CD4-positive, alpha-beta memory T cell (primary cell): ENCODE measurements at regions not wholly inside any gene's neighbourhood (a gene's known extent, or its start where the extent isn't known, plus 50 kb on each side); places are given as distances from the start of the nearest gene placed in this dataset.

Source experiments
- CTCF ChIA-PET: fragments of 350-600 bp; sonication (Branson Sonifier 250); formaldehyde crosslinking; loops from one replicate; lab custom pipeline; 2021; ENCODE audit warnings: inconsistent platforms; ENCODE audit not compliant: partially characterized antibody; lab: Charles Lee
- POLR2A ChIA-PET: fragments of 350-600 bp; sonication (Branson Sonifier 250); formaldehyde crosslinking; loops from one replicate; lab custom pipeline; 2021; ENCODE audit not compliant: partially characterized antibody; lab: Charles Lee
- DNase-seq, 5 donors: peaks; one replicate each; pipeline versions ENCODE4 v3.0.0 to v3.0.0-alpha.2; 2020 to 2022; ENCODE audit warnings: mixed read lengths in 1 of 5
- H3K27ac ChIP-seq: one replicate; pipeline ENCODE4 v1.7.0; 2013; ENCODE audit warnings: low read depth, low read length
- H3K27me3 ChIP-seq: 2 replicates; pipeline ENCODE4 v1.7.0; 2013; ENCODE audit warnings: mild to moderate bottlenecking, low read length, moderate library complexity; ENCODE audit not compliant: insufficient read depth
- H3K36me3 ChIP-seq: 2 replicates; pipeline ENCODE4 v1.7.0; 2013; ENCODE audit warnings: mild to moderate bottlenecking, low read length, moderate library complexity; ENCODE audit not compliant: insufficient read depth
- H3K4me1 ChIP-seq: 2 replicates; pipeline ENCODE4 v1.7.0; 2013; ENCODE audit warnings: mild to moderate bottlenecking, low read length, moderate library complexity; ENCODE audit not compliant: insufficient read depth
- H3K4me3 ChIP-seq, 2 donors: one replicate each; pipeline ENCODE4 v1.7.0; 2013; ENCODE audit warnings: low read length in 2 of 2, mild to moderate bottlenecking in 1 of 2
- H3K9me3 ChIP-seq, 2 donors: one replicate each; pipeline ENCODE4 v1.7.0; 2013; ENCODE audit warnings: low read length in 2 of 2, control low read depth in 1 of 2; ENCODE audit not compliant: control insufficient read depth in 1 of 2
- H3K27ac Mint-ChIP-seq, 7 donors: one replicate each; pipeline ENCODE4 v1.8.0; 2020 to 2021; ENCODE audit warnings: mixed read lengths in 7 of 7, mild to moderate bottlenecking in 6 of 7, inconsistent platforms in 3 of 7, moderate library complexity in 3 of 7
- H3K27me3 Mint-ChIP-seq, 2 donors: one replicate each; pipeline ENCODE4 v1.8.0; 2020 to 2021; ENCODE audit warnings: mixed read lengths in 2 of 2
- H3K36me3 Mint-ChIP-seq, 2 donors: one replicate each; pipeline ENCODE4 v1.8.0; 2020 to 2021; ENCODE audit warnings: mixed read lengths in 2 of 2, inconsistent platforms in 1 of 2, mild to moderate bottlenecking in 1 of 2
- H3K4me1 Mint-ChIP-seq, 4 donors: one replicate each; pipeline ENCODE4 v1.8.0; 2020 to 2021; ENCODE audit warnings: mixed read lengths in 4 of 4, mild to moderate bottlenecking in 1 of 4
- H3K4me3 Mint-ChIP-seq, 8 donors: one replicate each; pipeline ENCODE4 v1.8.0; 2020 to 2021; ENCODE audit warnings: mixed read lengths in 8 of 8, mild to moderate bottlenecking in 7 of 8, moderate library complexity in 6 of 8, inconsistent platforms in 3 of 8
- H3K9me3 Mint-ChIP-seq, 8 donors: one replicate each; pipeline ENCODE4 v1.8.0; 2020 to 2021; ENCODE audit warnings: mixed read lengths in 8 of 8, mild to moderate bottlenecking in 5 of 8, inconsistent platforms in 3 of 8, moderate library complexity in 1 of 8
- intact Hi-C: fragments of 100-400 bp; cut with micrococcal nuclease; formaldehyde crosslinking; loops from one replicate; pipeline ENCODE4 v1.15.1; 2023

DNA sequence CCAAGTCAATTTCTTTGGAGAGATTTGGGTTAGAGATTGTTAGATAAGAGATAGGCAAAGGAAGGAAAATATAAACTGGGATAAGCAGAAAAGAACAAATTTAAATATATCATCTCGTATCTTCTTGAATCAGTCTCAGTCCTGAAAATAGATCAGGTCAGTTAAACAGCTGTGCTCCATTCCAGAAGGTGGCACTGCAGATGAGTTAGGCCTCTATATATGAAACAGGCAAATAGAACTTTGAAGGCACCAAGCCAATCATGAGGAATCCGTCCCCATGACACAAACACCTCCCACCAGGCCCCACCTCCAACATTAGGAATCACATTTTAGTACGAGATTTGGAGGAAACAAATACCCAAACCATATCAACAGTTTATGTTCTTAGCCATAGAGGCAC lies 605.5 kb upstream of the USP15 start:
- H3K9me3 ChIP-seq = no peaks in the 10 kb centered on the region
- H3K4me1 Mint-ChIP-seq = no peaks in the 10 kb centered on the region
- no peaks in the 10 kb centered on the region for H3K36me3 ChIP-seq
- no peaks in the 10 kb centered on the region for H3K36me3 Mint-ChIP-seq
- no peak overlapping the region for H3K4me3 Mint-ChIP-seq
- no peak for DNase-seq
- H3K27ac Mint-ChIP-seq = no peak overlapping the region
- H3K9me3 Mint-ChIP-seq = peaks cover 0 to 5% (median 0%) of the 10 kb centered on the region in 8 donors
- H3K4me1 ChIP-seq = no peaks in the 10 kb centered on the region
- H3K4me3 ChIP-seq = no peak overlapping the region
- no peaks in the 10 kb centered on the region for H3K27me3 ChIP-seq
- CTCF ChIA-PET = no interaction called here
- POLR2A ChIA-PET = no interaction called here
- intact Hi-C loops = loop anchor here (10.0 kb wide), 1 partner anchor 350 kb away; no protein-coding TSS in a partner anchor
- no peaks in the 10 kb centered on the region for H3K27me3 Mint-ChIP-seq
- no peak overlapping the region for H3K27ac ChIP-seq

- H3K27me3 Mint-ChIP-seq = no peaks in the 10 kb centered on the region
- Histone ChIP-seq H3K4me1 (no peaks in the 10 kb centered on the region), H3K27me3 (no peaks in the 10 kb centered on the region), H3K36me3 (no peaks in the 10 kb centered on the region), H3K27ac (no peak overlapping the region), H3K9me3 (no peaks in the 10 kb centered on the region), H3K4me3 (no peak overlapping the region)
- intact Hi-C loops = loop anchor here (10.0 kb wide), 1 partner anchor 350 kb away; no protein-coding TSS in a partner anchor
- H3K4me3 Mint-ChIP-seq = no peak overlapping the region
- no peak overlapping the region for H3K27ac Mint-ChIP-seq
- POLR2A ChIA-PET = no interaction called here
- peaks cover 0 to 5% (median 0%) of the 10 kb centered on the region in 8 donors for H3K9me3 Mint-ChIP-seq
- H3K36me3 Mint-ChIP-seq = no peaks in the 10 kb centered on the region
- no peak for DNase-seq
- H3K4me1 Mint-ChIP-seq = no peaks in the 10 kb centered on the region
- CTCF ChIA-PET = no interaction called here
Measured at GRCh38 chr12:61655241-61655640, 605.0 kb upstream of the USP15 start.

DNA sequence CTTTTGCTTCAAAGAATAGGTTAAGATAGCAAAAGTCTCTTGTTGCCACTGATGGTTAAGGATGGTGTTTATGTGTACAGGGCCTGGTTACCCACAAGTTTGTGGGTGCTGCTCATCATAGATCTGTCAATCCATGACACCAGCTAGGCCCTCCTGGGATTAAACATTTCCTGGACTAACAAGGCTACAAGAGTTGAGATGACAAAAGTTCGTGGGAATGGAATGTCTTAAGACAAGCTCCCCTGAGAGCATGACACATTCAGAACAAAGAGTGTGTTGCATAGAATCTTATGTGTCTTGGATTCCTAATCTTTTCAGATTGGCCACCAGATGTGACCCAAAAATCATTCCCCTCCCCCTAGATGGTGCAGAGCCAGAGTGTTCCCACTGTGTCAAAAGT lies 592.5 kb upstream of the USP15 start:
- no peak overlapping the region for H3K27ac Mint-ChIP-seq
- H3K36me3 Mint-ChIP-seq = no peaks in the 10 kb centered on the region
- H3K36me3 ChIP-seq = no peaks in the 10 kb centered on the region
- no peaks in the 10 kb centered on the region for H3K4me1 ChIP-seq
- H3K27me3 ChIP-seq = no peaks in the 10 kb centered on the region
- intact Hi-C loops = no loop called here
- H3K27me3 Mint-ChIP-seq = no peaks in the 10 kb centered on the region
- H3K9me3 Mint-ChIP-seq = peaks cover 9 to 42% (median 16%) of the 10 kb centered on the region in 8 donors
- ChIA-PET CTCF (no interaction called here), POLR2A (no interaction called here)
- H3K27ac ChIP-seq = no peak overlapping the region
- H3K4me3 ChIP-seq = no peak overlapping the region
- no peak for DNase-seq
- H3K4me1 Mint-ChIP-seq = no peaks in the 10 kb centered on the region
- H3K9me3 ChIP-seq = peaks cover 0 to 9% of the 10 kb centered on the region in 2 donors
- H3K4me3 Mint-ChIP-seq = no peak overlapping the region

- Histone ChIP-seq H3K27ac (no peak overlapping the region), H3K27me3 (no peaks in the 10 kb centered on the region), H3K4me1 (no peaks in the 10 kb centered on the region), H3K4me3 (no peak overlapping the region), H3K9me3 (no peaks in the 10 kb centered on the region), H3K36me3 (no peaks in the 10 kb centered on the region)
- H3K27ac Mint-ChIP-seq = no peak overlapping the region
- H3K36me3 Mint-ChIP-seq = no peaks in the 10 kb centered on the region
- POLR2A ChIA-PET = no interaction called here
- CTCF ChIA-PET = no interaction called here
- intact Hi-C loops = no loop called here
- H3K27me3 Mint-ChIP-seq = no peaks in the 10 kb centered on the region
- H3K4me3 Mint-ChIP-seq = no peak overlapping the region
- peaks cover 0 to 18% (median 3%) of the 10 kb centered on the region in 8 donors for H3K9me3 Mint-ChIP-seq
- no peaks in the 10 kb centered on the region for H3K4me1 Mint-ChIP-seq
- no peak for DNase-seq
Measured at GRCh38 chr12:61676520-61676919, 583.7 kb upstream of the USP15 start.

DNA sequence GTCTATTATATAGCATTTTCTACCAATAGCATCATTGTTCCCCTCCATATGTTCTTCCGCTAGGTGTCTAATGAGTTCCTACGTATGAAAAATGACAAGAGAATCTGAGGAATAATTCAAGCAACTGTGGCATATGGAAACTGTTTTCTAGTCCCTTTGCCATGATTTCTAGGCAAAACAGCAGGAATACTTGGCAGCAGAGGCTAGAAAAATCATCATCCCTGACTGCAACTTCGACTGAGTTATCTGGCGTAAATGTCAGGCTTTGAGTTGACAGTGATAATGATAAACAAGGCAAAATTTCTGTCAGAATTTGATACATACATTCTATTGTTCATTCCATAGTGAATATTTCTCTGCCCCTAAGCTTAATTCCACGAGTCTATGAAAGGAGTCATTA lies 572.8 kb upstream of the USP15 start:
- Mint-ChIP-seq H3K36me3 (no peaks in the 10 kb centered on the region), H3K27me3 (no peaks in the 10 kb centered on the region), H3K4me3 (no peak overlapping the region), H3K9me3 (peaks cover 0 to 3% (median 0%) of the 10 kb centered on the region in 8 donors), H3K4me1 (no peaks in the 10 kb centered on the region), H3K27ac (no peak overlapping the region)
- H3K9me3 ChIP-seq = no peaks in the 10 kb centered on the region
- H3K27me3 ChIP-seq = no peaks in the 10 kb centered on the region
- intact Hi-C loops = no loop called here
- no peak overlapping the region for H3K4me3 ChIP-seq
- no peaks in the 10 kb centered on the region for H3K36me3 ChIP-seq
- H3K4me1 ChIP-seq = no peaks in the 10 kb centered on the region
- CTCF ChIA-PET = no interaction called here
- POLR2A ChIA-PET = no interaction called here
- no peak overlapping the region for H3K27ac ChIP-seq
- no peak for DNase-seq

- Mint-ChIP-seq H3K4me1 (no peaks in the 10 kb centered on the region), H3K27me3 (no peaks in the 10 kb centered on the region), H3K9me3 (peaks cover 0 to 22% (median 9%) of the 10 kb centered on the region in 8 donors), H3K4me3 (no peak overlapping the region), H3K27ac (no peak overlapping the region), H3K36me3 (no peaks in the 10 kb centered on the region)
- Histone ChIP-seq H3K27ac (no peak overlapping the region), H3K9me3 (no peaks in the 10 kb centered on the region), H3K27me3 (no peaks in the 10 kb centered on the region), H3K4me1 (no peaks in the 10 kb centered on the region), H3K4me3 (no peak overlapping the region), H3K36me3 (no peaks in the 10 kb centered on the region)
- no peak for DNase-seq
- intact Hi-C loops = no loop called here
- ChIA-PET POLR2A (no interaction called here), CTCF (no interaction called here)
Measured at GRCh38 chr12:61694214-61694613, 566.0 kb upstream of the USP15 start.

DNA sequence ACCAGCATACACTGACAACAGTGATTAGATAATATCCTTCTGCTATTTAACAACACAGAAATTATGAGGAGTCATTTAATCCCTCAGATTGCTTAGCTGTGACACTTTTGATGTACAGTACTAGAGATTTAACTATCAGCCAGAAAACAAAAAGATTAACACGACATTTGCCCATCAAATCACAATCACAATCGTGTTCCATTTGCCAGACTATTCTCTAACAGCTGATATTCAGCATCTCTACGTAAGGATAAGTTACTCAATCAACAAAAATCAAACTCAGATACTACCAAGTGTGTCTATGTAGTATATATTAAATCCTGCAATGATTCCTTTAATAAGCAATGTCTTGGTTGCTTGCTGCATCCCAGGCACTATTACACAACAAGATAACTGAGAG lies 558.7 kb upstream of the USP15 start:
- CTCF ChIA-PET = no interaction called here
- intact Hi-C loops = no loop called here
- Histone ChIP-seq H3K9me3 (no peaks in the 10 kb centered on the region), H3K36me3 (no peaks in the 10 kb centered on the region), H3K27me3 (no peaks in the 10 kb centered on the region), H3K4me3 (no peak overlapping the region), H3K4me1 (no peaks in the 10 kb centered on the region), H3K27ac (no peak overlapping the region)
- Mint-ChIP-seq H3K9me3 (peaks cover 0 to 33% (median 4%) of the 10 kb centered on the region in 8 donors), H3K27ac (no peak overlapping the region), H3K4me3 (no peak overlapping the region), H3K4me1 (no peaks in the 10 kb centered on the region), H3K36me3 (no peaks in the 10 kb centered on the region), H3K27me3 (no peaks in the 10 kb centered on the region)
- no peak for DNase-seq
- POLR2A ChIA-PET = no interaction called here

- Histone ChIP-seq H3K4me1 (no peaks in the 10 kb centered on the region), H3K9me3 (no peaks in the 10 kb centered on the region), H3K27me3 (no peaks in the 10 kb centered on the region), H3K36me3 (no peaks in the 10 kb centered on the region), H3K27ac (no peak overlapping the region), H3K4me3 (no peak overlapping the region)
- H3K36me3 Mint-ChIP-seq = no peaks in the 10 kb centered on the region
- DNase-seq = no peak
- CTCF ChIA-PET = no interaction called here
- no peaks in the 10 kb centered on the region for H3K4me1 Mint-ChIP-seq
- intact Hi-C loops = no loop called here
- H3K4me3 Mint-ChIP-seq = no peak overlapping the region
- POLR2A ChIA-PET = no interaction called here
- H3K27me3 Mint-ChIP-seq = no peaks in the 10 kb centered on the region
- H3K9me3 Mint-ChIP-seq = peaks cover 0 to 3% (median 0%) of the 10 kb centered on the region in 8 donors
- no peak overlapping the region for H3K27ac Mint-ChIP-seq
Measured at GRCh38 chr12:61706783-61707182, 553.4 kb upstream of the USP15 start.
